ENCODE measurements at regions not wholly inside any gene's neighbourhood (a gene's known extent, or its start where the extent isn't known, plus 50 kb on each side); places are given as distances from the start of the nearest gene placed in this dataset.

- TF ChIP-seq CTCF (CRISPR knock-in tag; IDR thresholded peaks at IDR 0.05) (no peak), NCOR1 (IDR thresholded peaks at IDR 0.05; ENCODE audit: borderline replicate concordance, low read length) (no peak), PCBP2 (optimal IDR thresholded peaks at IDR 0.05; ENCODE audit: low read depth, low read length, poor library complexity, severe bottlenecking) (no peak), NCOA1 (CRISPR knock-in tag; IDR thresholded peaks at IDR 0.05) (no peak), RFX1 (IDR thresholded peaks at IDR 0.05) (no peak), NR1H2 (CRISPR knock-in tag; IDR thresholded peaks at IDR 0.05; ENCODE audit: borderline replicate concordance, low read depth) (no peak), EZH2 (conservative IDR thresholded peaks at IDR 0.05; ENCODE audit: low read depth, low read length) (no peak), ZNF263 (CRISPR knock-in tag; IDR thresholded peaks at IDR 0.05) (no peak), IRX3 (CRISPR knock-in tag; IDR thresholded peaks at IDR 0.05; ENCODE audit: borderline replicate concordance, low read depth) (no peak), KLF16 (CRISPR knock-in tag; IDR thresholded peaks at IDR 0.05) (no peak), ZNF747 (CRISPR knock-in tag; IDR thresholded peaks at IDR 0.05; ENCODE audit: borderline replicate concordance) (no peak), ASH2L (IDR thresholded peaks at IDR 0.05; ENCODE audit: insufficient read length, low read depth, low read length) (no peak), ZNF639 (CRISPR knock-in tag; conservative IDR thresholded peaks at IDR 0.05) (no peak), ZNF646 (CRISPR knock-in tag; IDR thresholded peaks at IDR 0.05) (no peak)
Observed at GRCh38 chr6:138664745-138665144, 108.8 kb upstream of the CCDC28A start.
